Activated CD8-positive, alpha-beta memory T cell treated with anti-CD3 and anti-CD28 coated beads for 36 hours (primary cell): ENCODE measurements at regions not wholly inside any gene's neighbourhood (a gene's known extent, or its start where the extent isn't known, plus 50 kb on each side); places are given as distances from the start of the nearest gene placed in this dataset.
"Not testable (repeated sequence)": the region's sequence is repeated elsewhere in the genome, so short reads cannot be mapped to it uniquely, and the experiment has no call there.

Experiments
- CTCF ChIA-PET: fragments of 350-600 bp; sonication (Branson Sonifier 250); formaldehyde crosslinking; loops from one replicate; lab custom pipeline; 2021; ENCODE audit warnings: antibody characterized with exemption; lab: Charles Lee
- POLR2A ChIA-PET: fragments of 350-600 bp; sonication (Branson Sonifier 250); formaldehyde crosslinking; loops from one replicate; lab custom pipeline; 2021; ENCODE audit warnings: antibody characterized with exemption; lab: Charles Lee

- ChIA-PET POLR2A (no interaction called here), CTCF (no interaction called here)
These were observed 59.9 kb downstream of the MINAR1 start for GRCh38 chr15:79492065-79492464.

- ChIA-PET POLR2A (no interaction called here), CTCF (no interaction called here)
These were observed 62.3 kb downstream of the MINAR1 start for GRCh38 chr15:79494384-79494909.

GRCh38 chr15:79494963-79495755 lies 63.0 kb downstream of the MINAR1 start:
- CTCF ChIA-PET: no interaction called here

GRCh38 chr15:79495775-79496174 lies 63.6 kb downstream of the MINAR1 start:
- CTCF ChIA-PET: no interaction called here
- POLR2A ChIA-PET: no interaction called here

More at GRCh38 chr15:79494963-79495755, 63.0 kb downstream of the MINAR1 start:
- POLR2A ChIA-PET: no interaction called here

GRCh38 chr15:79496838-79497237 lies 64.7 kb downstream of the MINAR1 start:
- ChIA-PET POLR2A (no interaction called here), CTCF (no interaction called here)

- CTCF ChIA-PET: no interaction called here
- POLR2A ChIA-PET: no interaction called here
These were observed 69.0 kb downstream of the MINAR1 start for GRCh38 chr15:79501086-79501485.

- CTCF ChIA-PET: no interaction called here
These were observed 73.8 kb downstream of the MINAR1 start for GRCh38 chr15:79505956-79506355.

GRCh38 chr15:79512844-79513243 lies 80.7 kb downstream of the MINAR1 start:
- POLR2A ChIA-PET, CTCF ChIA-PET: not testable (repeated sequence)

More at GRCh38 chr15:79505956-79506355, 73.8 kb downstream of the MINAR1 start:
- POLR2A ChIA-PET: no interaction called here

GRCh38 chr15:79513417-79513816 lies 81.3 kb downstream of the MINAR1 start:
- CTCF ChIA-PET: no interaction called here
- POLR2A ChIA-PET: no interaction called here

- POLR2A ChIA-PET: no interaction called here
- CTCF ChIA-PET: no interaction called here
These were observed 81.8 kb downstream of the MINAR1 start for GRCh38 chr15:79513940-79514339.

GRCh38 chr15:79515300-79516027 lies 83.3 kb downstream of the MINAR1 start:
- POLR2A ChIA-PET: no interaction called here

GRCh38 chr15:79516155-79516554 lies 84.0 kb downstream of the MINAR1 start:
- ChIA-PET POLR2A (no interaction called here), CTCF (no interaction called here)

More at GRCh38 chr15:79515300-79516027, 83.3 kb downstream of the MINAR1 start:
- CTCF ChIA-PET: no interaction called here

GRCh38 chr15:79516646-79517045 lies 84.5 kb downstream of the MINAR1 start:
- POLR2A ChIA-PET: no interaction called here
- CTCF ChIA-PET: no interaction called here

- CTCF ChIA-PET: no interaction called here
These were observed 87.5 kb downstream of the MINAR1 start for GRCh38 chr15:79519628-79520027.

GRCh38 chr15:79520654-79521053 lies 88.5 kb downstream of the MINAR1 start:
- CTCF ChIA-PET: no interaction called here
- POLR2A ChIA-PET: no interaction called here

More at GRCh38 chr15:79519628-79520027, 87.5 kb downstream of the MINAR1 start:
- POLR2A ChIA-PET: no interaction called here

GRCh38 chr15:79522656-79523055 lies 90.5 kb downstream of the MINAR1 start:
- ChIA-PET POLR2A (no interaction called here), CTCF (no interaction called here)

- CTCF ChIA-PET: no interaction called here
- POLR2A ChIA-PET: no interaction called here
These were observed 91.1 kb downstream of the MINAR1 start for GRCh38 chr15:79523266-79523665.

- POLR2A ChIA-PET: no interaction called here
- CTCF ChIA-PET: no interaction called here
These were observed 92.4 kb downstream of the MINAR1 start for GRCh38 chr15:79524531-79524930.

- CTCF ChIA-PET: no interaction called here
- POLR2A ChIA-PET: no interaction called here
These were observed 94.2 kb downstream of the MINAR1 start for GRCh38 chr15:79526376-79526775.

- ChIA-PET CTCF (no interaction called here), POLR2A (no interaction called here)
These were observed 95.7 kb downstream of the MINAR1 start for GRCh38 chr15:79527821-79528220.
